Breast epithelium (tissue), 4 donors: ENCODE measurements at regions not wholly inside any gene's neighbourhood (a gene's known extent, or its start where the extent isn't known, plus 50 kb on each side); places are given as distances from the start of the nearest gene placed in this dataset.
"Not testable (repeated sequence)": the region's sequence is repeated elsewhere in the genome, so short reads cannot be mapped to it uniquely, and the experiment has no call there.

Source experiments
- DNase-seq, 2 donors: peaks; one replicate each; pipeline ENCODE4 v3.0.0-alpha.2; 2019; ENCODE audit warnings: low spot score in 2 of 2
- H3K27ac ChIP-seq, 2 donors: fragments of 200-600 bp; sonication (generic) in 1 of 2; one replicate each; pipeline ENCODE4 v1.5.1; 2016 to 2019; ENCODE audit warnings: mild to moderate bottlenecking in 1 of 2
- H3K27me3 ChIP-seq, 2 donors: fragments of 200-600 bp; sonication (generic) in 1 of 2; one replicate each; pipeline versions ENCODE4 v1.5.1 to v1.6.0; 2017 to 2019; ENCODE audit warnings: control low read depth in 1 of 2, mild to moderate bottlenecking in 1 of 2
- H3K36me3 ChIP-seq: fragments of 200-600 bp; one replicate; pipeline ENCODE4 v1.5.1; 2019
- H3K4me1 ChIP-seq, 2 donors: fragments of 200-600 bp; sonication (generic); one replicate each; pipeline ENCODE4 v1.5.1; 2016 to 2019; ENCODE audit warnings: control low read depth in 1 of 2
- H3K4me3 ChIP-seq, 3 donors: fragments of 200-600 bp; sonication (generic); 1 replicate in 2 of 3; 2 replicates in 1 of 3; pipeline ENCODE4 v1.5.1; 2016 to 2019; ENCODE audit warnings: mild to moderate bottlenecking in 3 of 3, moderate library complexity in 2 of 3
- H3K9me3 ChIP-seq, 2 donors: fragments of 200-600 bp; sonication (generic) in 1 of 2; one replicate each; pipeline ENCODE4 v1.5.1; 2016 to 2019; ENCODE audit warnings: control low read depth in 1 of 2
- POLR2A ChIP-seq: fragments of 450-650 bp; IDR thresholded peaks from one replicate; pipeline ENCODE4 v1.6.1; 2016; ENCODE audit warnings: antibody characterized with exemption, mild to moderate bottlenecking, moderate library complexity
- POLR2AphosphoS5 ChIP-seq, 3 donors: sonication (generic); formaldehyde crosslinking; IDR thresholded peaks; one replicate each; pipeline ENCODE4 v1.6.1; 2017; ENCODE audit warnings: antibody characterized with exemption in 3 of 3
- intact Hi-C: fragments of 100-400 bp; cut with DNase I; formaldehyde crosslinking; loops from one replicate; pipeline ENCODE4 v1.15.1; 2023; ENCODE audit warnings: low total_unique reads
- TF ChIP-seq, protein P1 (sequence below), 3 donors: fragments of 450-650 bp; IDR thresholded peaks; one replicate each; pipeline ENCODE4 v1.5.1; 2016 to 2017; ENCODE audit warnings: antibody characterized with exemption in 3 of 3, mild to moderate bottlenecking in 3 of 3, moderate library complexity in 3 of 3

DNA sequence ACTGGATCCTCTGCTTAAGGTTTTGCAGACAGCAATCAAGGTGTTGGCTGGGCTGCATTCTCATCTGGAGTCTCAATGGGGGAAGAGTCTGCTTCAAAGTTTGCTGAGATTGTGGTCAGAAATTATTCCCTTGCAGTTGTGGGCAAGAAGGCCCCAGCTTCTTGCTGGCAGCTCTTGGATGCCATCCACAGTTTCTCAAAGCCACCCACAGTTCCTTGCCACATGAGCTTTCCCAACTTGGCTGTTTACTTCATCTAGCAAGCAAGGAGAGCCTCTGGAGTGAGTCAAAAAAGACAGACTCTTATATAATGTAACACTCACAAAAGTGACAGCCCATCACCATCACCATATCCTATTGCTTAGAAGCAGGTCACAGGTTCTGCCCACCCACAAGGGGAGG lies 62.1 kb upstream of the ABHD2 start:
- no peak for DNase-seq
- peaks cover 0 to 14% of the 10 kb centered on the region in 2 donors for H3K9me3 ChIP-seq
- intact Hi-C loops = no loop called here
- no peak overlapping the region for H3K27ac ChIP-seq
- H3K4me3 ChIP-seq = no peak overlapping the region
- no peaks in the 10 kb centered on the region for H3K36me3 ChIP-seq
- no peaks in the 10 kb centered on the region for H3K27me3 ChIP-seq
- TF ChIP-seq, protein P1, sequence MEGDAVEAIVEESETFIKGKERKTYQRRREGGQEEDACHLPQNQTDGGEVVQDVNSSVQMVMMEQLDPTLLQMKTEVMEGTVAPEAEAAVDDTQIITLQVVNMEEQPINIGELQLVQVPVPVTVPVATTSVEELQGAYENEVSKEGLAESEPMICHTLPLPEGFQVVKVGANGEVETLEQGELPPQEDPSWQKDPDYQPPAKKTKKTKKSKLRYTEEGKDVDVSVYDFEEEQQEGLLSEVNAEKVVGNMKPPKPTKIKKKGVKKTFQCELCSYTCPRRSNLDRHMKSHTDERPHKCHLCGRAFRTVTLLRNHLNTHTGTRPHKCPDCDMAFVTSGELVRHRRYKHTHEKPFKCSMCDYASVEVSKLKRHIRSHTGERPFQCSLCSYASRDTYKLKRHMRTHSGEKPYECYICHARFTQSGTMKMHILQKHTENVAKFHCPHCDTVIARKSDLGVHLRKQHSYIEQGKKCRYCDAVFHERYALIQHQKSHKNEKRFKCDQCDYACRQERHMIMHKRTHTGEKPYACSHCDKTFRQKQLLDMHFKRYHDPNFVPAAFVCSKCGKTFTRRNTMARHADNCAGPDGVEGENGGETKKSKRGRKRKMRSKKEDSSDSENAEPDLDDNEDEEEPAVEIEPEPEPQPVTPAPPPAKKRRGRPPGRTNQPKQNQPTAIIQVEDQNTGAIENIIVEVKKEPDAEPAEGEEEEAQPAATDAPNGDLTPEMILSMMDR (IDR thresholded peaks at IDR 0.05) = no peak
- no peak for TF ChIP-seq POLR2AphosphoS5 (IDR thresholded peaks at IDR 0.05)
- TF ChIP-seq POLR2A = no peak
- H3K4me1 ChIP-seq = no peaks in the 10 kb centered on the region

DNA sequence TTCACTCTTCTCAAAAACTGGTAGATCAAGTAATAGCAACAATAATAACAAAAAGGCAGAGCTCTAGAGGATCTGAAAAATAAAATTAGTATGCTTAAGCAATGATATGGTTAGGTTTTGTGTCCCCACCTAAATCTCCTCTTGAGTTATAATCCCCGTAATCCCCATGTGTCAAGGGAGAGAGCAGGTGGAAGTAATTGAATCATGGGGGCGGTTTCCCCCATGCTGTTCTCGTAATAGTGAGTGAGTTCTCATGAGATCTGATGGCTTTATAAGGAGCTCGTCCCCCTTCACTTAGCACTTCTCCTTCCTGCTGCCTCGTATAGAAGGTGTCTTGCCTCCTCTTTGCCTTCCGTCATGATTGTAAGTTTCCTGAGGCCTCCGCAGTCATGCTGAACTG lies 60.2 kb upstream of the ABHD2 start:
- Histone ChIP-seq H3K27ac (no peak overlapping the region), H3K36me3 (no peaks in the 10 kb centered on the region), H3K4me1 (no peaks in the 10 kb centered on the region), H3K9me3 (peaks cover 0 to 14% of the 10 kb centered on the region in 2 donors), H3K27me3 (no peaks in the 10 kb centered on the region), H3K4me3 (no peak overlapping the region)
- no peak for TF ChIP-seq POLR2A
- TF ChIP-seq, protein P1 (IDR thresholded peaks at IDR 0.05) = no peak
- no peak for TF ChIP-seq POLR2AphosphoS5 (IDR thresholded peaks at IDR 0.05)
- intact Hi-C loops = no loop called here
- DNase-seq = no peak

DNA sequence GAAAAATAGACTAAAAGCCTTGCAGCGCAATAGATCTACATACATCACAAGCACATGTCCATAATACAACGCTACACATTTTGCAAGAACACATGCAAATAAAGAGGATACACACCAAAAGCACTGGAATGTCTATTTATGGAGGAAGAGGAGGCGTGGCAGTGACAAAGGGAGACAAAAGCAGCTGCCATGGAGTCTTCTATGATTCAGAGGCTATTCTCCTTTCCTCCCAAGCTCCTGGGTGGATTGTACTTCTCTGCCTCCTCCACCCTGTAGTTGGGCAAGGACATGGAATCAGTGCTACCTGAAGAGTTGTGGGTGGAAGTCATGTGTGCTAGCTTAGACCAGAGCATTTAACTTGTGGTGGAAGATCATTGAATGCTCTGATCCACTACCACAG lies 57.9 kb upstream of the ABHD2 start:
- intact Hi-C loops = no loop called here
- Histone ChIP-seq H3K4me3 (no peak overlapping the region), H3K27ac (no peak overlapping the region), H3K27me3 (no peaks in the 10 kb centered on the region), H3K4me1 (no peaks in the 10 kb centered on the region), H3K9me3 (peaks cover 0 to 12% of the 10 kb centered on the region in 2 donors), H3K36me3 (no peaks in the 10 kb centered on the region)
- TF ChIP-seq POLR2AphosphoS5 (IDR thresholded peaks at IDR 0.05) = no peak
- TF ChIP-seq POLR2A = no peak
- TF ChIP-seq, protein P1 (IDR thresholded peaks at IDR 0.05) = no peak
- no peak for DNase-seq

DNA sequence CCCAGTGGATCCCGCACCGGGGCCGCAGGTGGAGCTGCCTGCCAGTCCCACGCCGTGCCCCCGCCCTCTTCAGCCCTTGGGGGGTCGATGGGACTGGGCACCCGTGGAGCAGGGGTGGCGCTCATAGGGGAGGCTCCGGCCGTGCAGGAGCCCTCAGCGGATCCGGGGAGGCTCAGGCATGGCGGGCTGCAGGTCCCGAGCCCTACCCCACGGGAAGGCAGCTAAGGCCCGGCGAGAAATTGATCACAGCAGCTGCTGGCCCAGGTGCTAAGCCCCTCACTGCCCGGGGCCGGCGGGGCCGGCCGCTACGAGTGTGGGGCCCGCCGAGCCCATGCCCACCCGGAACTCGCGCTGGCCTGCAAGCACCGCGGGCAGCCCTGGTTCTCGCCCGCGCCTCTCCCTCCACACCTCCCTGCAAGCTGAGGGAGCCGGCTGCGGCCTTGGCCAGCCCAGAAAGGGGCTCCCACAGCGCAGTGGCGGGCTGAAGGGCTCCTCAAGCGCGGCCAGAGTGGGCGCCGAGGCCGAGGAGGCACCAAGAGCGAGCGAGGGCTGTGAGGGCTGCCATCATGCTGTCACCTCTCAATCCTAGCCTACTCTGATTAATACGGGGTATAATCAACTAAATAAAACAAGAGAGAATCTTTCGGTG lies 56.5 kb upstream of the ABHD2 start:
- H3K4me1 ChIP-seq, H3K9me3 ChIP-seq, H3K36me3 ChIP-seq, H3K27ac ChIP-seq, H3K27me3 ChIP-seq, intact Hi-C loops, DNase-seq, H3K4me3 ChIP-seq: not testable (repeated sequence)

DNA sequence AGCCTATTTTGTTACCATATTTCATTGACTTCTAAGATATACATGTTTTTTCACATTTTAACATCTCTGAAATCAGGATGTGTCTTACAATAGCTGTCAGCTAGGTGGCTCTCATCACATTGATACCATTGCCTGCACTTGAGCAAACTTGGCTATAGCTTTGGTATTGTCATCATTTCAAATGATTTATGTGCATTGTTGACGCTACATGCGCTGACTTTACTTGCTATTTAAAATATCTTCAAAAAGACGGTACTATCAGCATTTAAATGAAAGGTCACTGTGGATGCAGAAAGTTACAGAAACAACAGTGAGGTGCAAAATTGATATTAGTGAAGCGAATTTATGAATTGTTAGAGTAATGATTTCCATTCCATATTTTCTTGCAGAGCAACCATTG lies 54.0 kb upstream of the ABHD2 start:
- no peak overlapping the region for H3K27ac ChIP-seq
- no peaks in the 10 kb centered on the region for H3K36me3 ChIP-seq
- DNase-seq = no peak
- no peak for TF ChIP-seq POLR2A
- TF ChIP-seq POLR2AphosphoS5 (IDR thresholded peaks at IDR 0.05) = no peak
- TF ChIP-seq, protein P1 (IDR thresholded peaks at IDR 0.05) = no peak
- H3K27me3 ChIP-seq = no peaks in the 10 kb centered on the region
- intact Hi-C loops = no loop called here
- H3K9me3 ChIP-seq = no peaks in the 10 kb centered on the region
- H3K4me3 ChIP-seq = no peak overlapping the region
- no peaks in the 10 kb centered on the region for H3K4me1 ChIP-seq

DNA sequence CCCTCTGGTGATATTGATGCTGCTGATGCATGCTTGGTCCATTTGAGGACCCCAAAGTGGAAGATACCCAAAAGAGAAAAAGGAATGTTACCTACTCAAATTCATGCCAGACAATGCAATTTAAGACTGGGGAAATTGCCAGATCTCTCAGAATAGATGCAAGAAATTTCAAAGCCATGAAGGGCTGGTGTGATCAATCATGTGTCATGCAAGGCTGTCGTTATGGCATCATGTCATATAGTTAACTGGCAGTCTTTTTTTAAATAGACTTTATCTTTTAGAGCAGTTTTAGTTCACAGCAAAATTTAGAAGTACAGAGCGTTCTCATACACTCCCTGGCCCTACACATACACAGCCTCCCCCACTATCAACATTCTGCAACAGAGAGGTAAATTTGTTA lies 53.1 kb upstream of the ABHD2 start:
- H3K36me3 ChIP-seq = no peaks in the 10 kb centered on the region
- no peak for DNase-seq
- intact Hi-C loops = no loop called here
- no peaks in the 10 kb centered on the region for H3K9me3 ChIP-seq
- no peak for TF ChIP-seq POLR2AphosphoS5 (IDR thresholded peaks at IDR 0.05)
- TF ChIP-seq POLR2A = no peak
- TF ChIP-seq, protein P1 (IDR thresholded peaks at IDR 0.05) = no peak
- no peaks in the 10 kb centered on the region for H3K4me1 ChIP-seq
- H3K27ac ChIP-seq = no peak overlapping the region
- H3K4me3 ChIP-seq = no peak overlapping the region
- no peaks in the 10 kb centered on the region for H3K27me3 ChIP-seq
